Parathyroid adenoma (tissue), 2 donors: ENCODE measurements at regions not wholly inside any gene's neighbourhood (a gene's known extent, or its start where the extent isn't known, plus 50 kb on each side); places are given as distances from the start of the nearest gene placed in this dataset.

Source experiments
- H2AFZ ChIP-seq: fragments of 300-600 bp; sonication (generic); one replicate; pipeline ENCODE4 v1.7.0; 2017; ENCODE audit warnings: antibody characterized with exemption, mild to moderate bottlenecking
- H3K27ac ChIP-seq: fragments of 300-600 bp; sonication (generic); one replicate; pipeline ENCODE4 v1.7.0; 2017
- H3K27me3 ChIP-seq: fragments of 300-600 bp; sonication (generic); one replicate; pipeline ENCODE4 v1.7.0; 2017; ENCODE audit warnings: low read length; ENCODE audit not compliant: control insufficient read depth, insufficient read depth
- H3K36me3 ChIP-seq: fragments of 300-600 bp; sonication (generic); one replicate; pipeline ENCODE4 v1.7.0; 2017; ENCODE audit warnings: low read length; ENCODE audit not compliant: control insufficient read depth, insufficient read depth
- H3K4me1 ChIP-seq: fragments of 300-600 bp; sonication (generic); one replicate; pipeline ENCODE4 v1.7.0; 2017; ENCODE audit warnings: control low read depth
- H3K4me2 ChIP-seq: fragments of 300-600 bp; sonication (generic); one replicate; pipeline ENCODE4 v1.7.0; 2017; ENCODE audit warnings: low read length
- H3K4me3 ChIP-seq: fragments of 300-600 bp; sonication (generic); one replicate; pipeline ENCODE4 v1.7.0; 2017; ENCODE audit warnings: low read depth, low read length
- H3K79me2 ChIP-seq: fragments of 300-600 bp; sonication (generic); one replicate; pipeline ENCODE4 v1.7.0; 2017; ENCODE audit warnings: control low read depth
- H3K9ac ChIP-seq: fragments of 300-600 bp; sonication (generic); one replicate; pipeline ENCODE4 v1.7.0; 2017; ENCODE audit warnings: mild to moderate bottlenecking
- H3K9me3 ChIP-seq: fragments of 300-600 bp; sonication (generic); one replicate; pipeline ENCODE4 v1.7.0; 2017; ENCODE audit warnings: low read length; ENCODE audit not compliant: control insufficient read depth
- TF ChIP-seq, protein P1 (sequence below): fragments of 300-600 bp; sonication (generic); IDR thresholded peaks from one replicate; pipeline ENCODE4 v1.7.0; 2017; ENCODE audit warnings: antibody characterized with exemption, mild to moderate bottlenecking
- donor health status: primary hyperparathyroidism.

DNA sequence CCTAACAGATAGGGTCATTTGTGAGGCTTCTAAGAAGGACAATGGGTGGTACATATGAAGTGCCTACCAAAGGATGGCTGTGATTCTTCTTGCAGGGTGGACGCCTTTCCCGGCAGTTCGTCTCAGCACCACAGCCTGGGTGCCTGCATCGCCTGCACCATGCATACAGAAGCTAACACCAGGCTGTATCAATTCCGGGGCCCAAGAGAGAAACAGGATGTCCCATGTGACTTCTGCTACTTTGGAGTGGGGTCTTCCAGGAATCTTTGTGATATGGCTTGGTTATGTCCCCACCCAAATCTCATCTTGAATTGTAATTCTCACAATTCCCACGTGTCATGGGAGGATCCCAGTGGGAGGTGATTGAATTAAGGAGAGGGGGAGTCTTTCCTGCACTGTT lies 251.6 kb upstream of the TNRC6C start:
- H3K4me2 ChIP-seq: no peak overlapping the region
- no peaks in the 10 kb centered on the region for H3K4me1 ChIP-seq
- H2AFZ ChIP-seq: no peak overlapping the region
- no peaks in the 10 kb centered on the region for H3K27me3 ChIP-seq
- H3K27ac ChIP-seq: no peak overlapping the region
- H3K4me3 ChIP-seq: no peak overlapping the region
- no peak overlapping the region for H3K9ac ChIP-seq
- no peaks in the 10 kb centered on the region for H3K79me2 ChIP-seq
- no peaks in the 10 kb centered on the region for H3K36me3 ChIP-seq
- TF ChIP-seq, protein P1, sequence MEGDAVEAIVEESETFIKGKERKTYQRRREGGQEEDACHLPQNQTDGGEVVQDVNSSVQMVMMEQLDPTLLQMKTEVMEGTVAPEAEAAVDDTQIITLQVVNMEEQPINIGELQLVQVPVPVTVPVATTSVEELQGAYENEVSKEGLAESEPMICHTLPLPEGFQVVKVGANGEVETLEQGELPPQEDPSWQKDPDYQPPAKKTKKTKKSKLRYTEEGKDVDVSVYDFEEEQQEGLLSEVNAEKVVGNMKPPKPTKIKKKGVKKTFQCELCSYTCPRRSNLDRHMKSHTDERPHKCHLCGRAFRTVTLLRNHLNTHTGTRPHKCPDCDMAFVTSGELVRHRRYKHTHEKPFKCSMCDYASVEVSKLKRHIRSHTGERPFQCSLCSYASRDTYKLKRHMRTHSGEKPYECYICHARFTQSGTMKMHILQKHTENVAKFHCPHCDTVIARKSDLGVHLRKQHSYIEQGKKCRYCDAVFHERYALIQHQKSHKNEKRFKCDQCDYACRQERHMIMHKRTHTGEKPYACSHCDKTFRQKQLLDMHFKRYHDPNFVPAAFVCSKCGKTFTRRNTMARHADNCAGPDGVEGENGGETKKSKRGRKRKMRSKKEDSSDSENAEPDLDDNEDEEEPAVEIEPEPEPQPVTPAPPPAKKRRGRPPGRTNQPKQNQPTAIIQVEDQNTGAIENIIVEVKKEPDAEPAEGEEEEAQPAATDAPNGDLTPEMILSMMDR: no peak
- H3K9me3 ChIP-seq: peaks cover 4% of the 10 kb centered on the region

DNA sequence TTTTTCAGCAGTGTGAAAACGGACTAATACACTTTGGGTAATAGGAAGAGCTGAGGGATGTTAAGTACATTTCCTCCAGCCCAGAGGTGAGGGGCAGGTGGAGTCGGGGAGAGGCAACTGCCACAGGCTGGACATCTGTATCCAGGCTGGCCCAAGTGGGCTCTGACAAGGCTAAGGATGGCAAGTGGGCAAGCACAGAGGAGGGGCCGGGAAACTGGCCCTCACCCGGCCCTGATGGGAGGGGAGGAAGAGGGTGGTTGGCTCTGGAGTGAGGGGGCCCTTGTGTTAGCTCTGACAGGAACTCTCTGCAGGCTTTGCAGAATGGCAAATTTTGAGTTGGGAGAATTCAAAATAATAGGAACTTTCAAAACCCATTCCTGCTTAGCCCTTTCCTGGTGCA lies 251.0 kb upstream of the TNRC6C start:
- H3K79me2 ChIP-seq: no peaks in the 10 kb centered on the region
- H3K27ac ChIP-seq: no peak overlapping the region
- TF ChIP-seq, protein P1: no peak
- no peak overlapping the region for H2AFZ ChIP-seq
- no peaks in the 10 kb centered on the region for H3K27me3 ChIP-seq
- no peak overlapping the region for H3K4me3 ChIP-seq
- H3K36me3 ChIP-seq: no peaks in the 10 kb centered on the region
- peaks cover 4% of the 10 kb centered on the region for H3K9me3 ChIP-seq
- H3K9ac ChIP-seq: no peak overlapping the region
- H3K4me2 ChIP-seq: no peak overlapping the region
- H3K4me1 ChIP-seq: no peaks in the 10 kb centered on the region

DNA sequence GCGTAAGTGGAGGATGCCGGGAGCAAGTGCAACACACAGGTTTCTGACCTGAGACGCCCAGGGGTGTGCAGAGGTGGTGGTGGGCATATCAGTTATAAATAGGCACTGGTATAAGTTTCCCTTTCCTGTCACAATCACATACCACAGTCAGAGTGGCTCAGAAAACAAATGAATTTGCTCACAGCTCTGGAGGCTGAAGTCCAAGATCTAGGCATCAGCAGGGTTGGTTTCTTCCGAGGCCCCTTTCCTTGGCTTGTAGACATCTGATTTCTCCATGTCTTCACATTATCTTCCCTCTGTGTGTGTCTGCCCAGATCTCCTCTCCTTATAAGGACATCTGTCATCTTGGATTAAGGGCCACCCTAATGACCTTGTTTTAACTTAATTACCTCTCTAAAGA lies 250.5 kb upstream of the TNRC6C start:
- no peaks in the 10 kb centered on the region for H3K36me3 ChIP-seq
- H3K27me3 ChIP-seq: no peaks in the 10 kb centered on the region
- no peak overlapping the region for H3K4me3 ChIP-seq
- H3K27ac ChIP-seq: no peak overlapping the region
- no peaks in the 10 kb centered on the region for H3K79me2 ChIP-seq
- H3K9me3 ChIP-seq: peaks cover 5% of the 10 kb centered on the region
- H2AFZ ChIP-seq: no peak overlapping the region
- TF ChIP-seq, protein P1: no peak
- H3K4me2 ChIP-seq: no peak overlapping the region
- no peaks in the 10 kb centered on the region for H3K4me1 ChIP-seq
- H3K9ac ChIP-seq: no peak overlapping the region

DNA sequence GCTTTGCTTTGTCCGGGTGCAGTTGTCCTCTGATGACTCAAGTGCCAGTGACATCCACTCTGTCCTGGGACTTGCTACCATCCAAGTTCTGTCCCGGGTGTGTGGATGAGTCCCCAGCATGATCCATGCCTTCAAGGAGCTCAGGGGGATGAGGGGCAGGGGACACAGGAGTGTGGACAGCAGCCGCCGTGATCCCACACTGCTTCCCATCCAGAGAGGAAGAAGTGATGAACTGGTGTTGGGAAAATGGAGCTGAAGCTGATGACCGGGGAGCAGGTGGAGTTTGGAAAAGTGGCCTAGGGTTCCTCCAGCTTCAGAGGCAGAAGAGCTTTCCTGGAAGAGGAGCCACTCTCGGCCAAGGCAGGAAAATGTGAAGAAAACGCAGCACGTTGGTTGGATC lies 249.6 kb upstream of the TNRC6C start:
- no peaks in the 10 kb centered on the region for H3K79me2 ChIP-seq
- H3K4me3 ChIP-seq: no peak overlapping the region
- no peaks in the 10 kb centered on the region for H3K36me3 ChIP-seq
- no peak overlapping the region for H3K27ac ChIP-seq
- peaks cover 6% of the 10 kb centered on the region for H3K9me3 ChIP-seq
- H3K4me1 ChIP-seq: no peaks in the 10 kb centered on the region
- H3K27me3 ChIP-seq: no peaks in the 10 kb centered on the region
- TF ChIP-seq, protein P1: no peak
- no peak overlapping the region for H2AFZ ChIP-seq
- H3K9ac ChIP-seq: no peak overlapping the region
- H3K4me2 ChIP-seq: no peak overlapping the region

DNA sequence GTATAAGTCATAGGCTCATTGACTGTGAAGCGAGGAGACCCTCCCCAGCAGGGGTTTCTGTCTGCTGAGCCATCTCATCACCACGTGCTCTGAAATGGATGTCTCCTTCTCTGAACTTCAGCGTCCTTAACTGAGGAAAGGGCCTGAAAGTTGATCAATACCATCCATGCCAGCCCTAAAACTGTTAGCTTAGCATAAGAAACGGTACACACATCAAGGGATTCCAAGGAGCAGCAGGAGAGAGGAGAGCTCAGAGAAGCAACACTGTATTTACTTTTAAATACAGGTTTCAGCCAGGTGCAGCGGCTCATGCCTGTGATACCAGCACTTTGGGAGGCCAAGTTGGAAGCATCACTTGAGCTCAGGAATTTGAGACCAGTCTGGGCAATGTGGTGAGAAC lies 248.9 kb upstream of the TNRC6C start:
- TF ChIP-seq, protein P1: no peak
- Histone ChIP-seq H3K79me2 (no peaks in the 10 kb centered on the region), H3K36me3 (no peaks in the 10 kb centered on the region), H3K9ac (no peak overlapping the region), H3K4me3 (no peak overlapping the region), H3K9me3 (peaks cover 2% of the 10 kb centered on the region), H3K4me1 (no peaks in the 10 kb centered on the region), H3K27me3 (no peaks in the 10 kb centered on the region), H3K4me2 (no peak overlapping the region), H3K27ac (no peak overlapping the region), H2AFZ (no peak overlapping the region)
